Adrenal gland (tissue), 9 donors: ENCODE measurements at regions not wholly inside any gene's neighbourhood (a gene's known extent, or its start where the extent isn't known, plus 50 kb on each side); places are given as distances from the start of the nearest gene placed in this dataset.

ENCODE experiments used
- DNase-seq, 7 donors: peaks; one replicate each; pipeline ENCODE4 v3.0.0-alpha.2; 2019 to 2020
- H3K27ac ChIP-seq, 5 donors: fragments of 200-600 bp; sonication (generic) in 4 of 5; 1 replicate in 3 of 5; 2 replicates in 2 of 5; pipeline versions ENCODE4 v1.5.1 to v1.8.0; 2016 to 2020; ENCODE audit warnings: mild to moderate bottlenecking in 1 of 5
- H3K27me3 ChIP-seq: fragments of 200-600 bp; 2 replicates; pipeline ENCODE4 v1.8.0; 2021
- H3K36me3 ChIP-seq, 2 donors: fragments of 200-600 bp; replicated peaks in 1 of 2; 1 replicate in 1 of 2; 2 replicates in 1 of 2; pipeline versions ENCODE4 v1.5.1 to v1.8.0; 2018 to 2022
- H3K4me1 ChIP-seq, 2 donors: fragments of 200-600 bp; replicated peaks in 1 of 2; 1 replicate in 1 of 2; 2 replicates in 1 of 2; pipeline versions ENCODE4 v1.5.1 to v1.8.0; 2018 to 2021
- H3K4me3 ChIP-seq, 4 donors: fragments of 200-600 bp; sonication (generic) in 3 of 4; one replicate each; pipeline ENCODE4 v1.5.1; 2016 to 2018
- H3K9me3 ChIP-seq, 3 donors: fragments of 200-600 bp; sonication (generic) in 1 of 3; replicated peaks in 1 of 3; 1 replicate in 2 of 3; 2 replicates in 1 of 3; pipeline versions ENCODE4 v1.5.1 to v1.8.0; 2016 to 2021
- POLR2A ChIP-seq, 2 donors: fragments of 450-650 bp; IDR thresholded peaks; one replicate each; pipeline ENCODE4 v1.6.1; 2017; ENCODE audit warnings: antibody characterized with exemption in 2 of 2, mild to moderate bottlenecking in 2 of 2, moderate library complexity in 1 of 2
- WGBS, 4 donors: extraction: QIAGEN DNeasy Blood & Tissue Kit in 2 of 4; methylation state at CpG; one replicate each; pipeline versions ENCODE4 v1.1.5 to v1.1.7; 2013 to 2017; 5-methylcytosine and 5-hydroxymethylcytosine counted together
- intact Hi-C, 2 donors: fragments of 100-400 bp; cut with DNase I; formaldehyde crosslinking; loops; one replicate each; pipeline versions ENCODE4 v1.14.1 to v1.15.0; 2022 to 2023
- TF ChIP-seq, protein P1 (sequence below), 6 experiments: fragments of 450-650 bp in 4 of 6; fragments of 200-600 bp in 2 of 6; sonication (generic) in 1 of 6; IDR thresholded peaks; 1 replicate in 5 of 6; 2 replicates in 1 of 6; pipeline versions ENCODE4 v1.5.1 to v1.8.0; 2016 to 2021; ENCODE audit warnings: antibody characterized with exemption in 6 of 6, mild to moderate bottlenecking in 2 of 6, moderate library complexity in 1 of 6
- donor health status: healthy with polysubstance abuse.
- donor health status: Bipolar disorder and iron deficiency.
- donor health status: DM: yes; HTN: yes; CAD: no.
- donor health status: DM: no; HTN: no; CAD: no.
- donor health status: DM: no; HTN: no; CAD: no.

DNA sequence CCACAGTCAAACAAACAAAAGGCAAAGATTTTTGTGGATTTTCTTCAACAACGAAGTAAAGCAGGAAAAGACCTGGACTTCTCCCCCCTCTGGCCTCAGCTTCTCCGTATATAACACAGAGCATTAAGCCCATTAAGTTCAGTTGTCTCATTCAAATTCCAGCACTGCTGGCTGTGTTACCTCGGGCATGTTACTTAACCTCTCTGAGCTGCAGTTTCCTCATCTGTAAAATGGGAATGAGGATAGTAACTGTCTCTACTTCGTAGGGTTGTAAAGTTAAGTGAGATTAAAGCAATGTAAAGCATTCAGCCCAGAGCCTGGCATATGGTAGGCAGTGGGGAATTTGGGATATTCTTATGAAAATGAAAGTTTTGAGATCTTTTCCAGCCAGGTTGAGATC is 92.7 kb upstream of the SMIM23 start:
- TF ChIP-seq, protein P1, sequence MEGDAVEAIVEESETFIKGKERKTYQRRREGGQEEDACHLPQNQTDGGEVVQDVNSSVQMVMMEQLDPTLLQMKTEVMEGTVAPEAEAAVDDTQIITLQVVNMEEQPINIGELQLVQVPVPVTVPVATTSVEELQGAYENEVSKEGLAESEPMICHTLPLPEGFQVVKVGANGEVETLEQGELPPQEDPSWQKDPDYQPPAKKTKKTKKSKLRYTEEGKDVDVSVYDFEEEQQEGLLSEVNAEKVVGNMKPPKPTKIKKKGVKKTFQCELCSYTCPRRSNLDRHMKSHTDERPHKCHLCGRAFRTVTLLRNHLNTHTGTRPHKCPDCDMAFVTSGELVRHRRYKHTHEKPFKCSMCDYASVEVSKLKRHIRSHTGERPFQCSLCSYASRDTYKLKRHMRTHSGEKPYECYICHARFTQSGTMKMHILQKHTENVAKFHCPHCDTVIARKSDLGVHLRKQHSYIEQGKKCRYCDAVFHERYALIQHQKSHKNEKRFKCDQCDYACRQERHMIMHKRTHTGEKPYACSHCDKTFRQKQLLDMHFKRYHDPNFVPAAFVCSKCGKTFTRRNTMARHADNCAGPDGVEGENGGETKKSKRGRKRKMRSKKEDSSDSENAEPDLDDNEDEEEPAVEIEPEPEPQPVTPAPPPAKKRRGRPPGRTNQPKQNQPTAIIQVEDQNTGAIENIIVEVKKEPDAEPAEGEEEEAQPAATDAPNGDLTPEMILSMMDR (IDR thresholded peaks at IDR 0.05): no peak
- 70 to 84% (median 75%) methylated on average over 4 of the region's 4 CpGs for WGBS, 4 donors
- Histone ChIP-seq H3K4me1 (no peaks in the 10 kb centered on the region), H3K27ac (no peak overlapping the region), H3K36me3 (no peaks in the 10 kb centered on the region), H3K27me3 (no peaks in the 10 kb centered on the region), H3K4me3 (no peak overlapping the region), H3K9me3 (no peaks in the 10 kb centered on the region)
- intact Hi-C loops: no loop called here
- no peak for DNase-seq

DNA sequence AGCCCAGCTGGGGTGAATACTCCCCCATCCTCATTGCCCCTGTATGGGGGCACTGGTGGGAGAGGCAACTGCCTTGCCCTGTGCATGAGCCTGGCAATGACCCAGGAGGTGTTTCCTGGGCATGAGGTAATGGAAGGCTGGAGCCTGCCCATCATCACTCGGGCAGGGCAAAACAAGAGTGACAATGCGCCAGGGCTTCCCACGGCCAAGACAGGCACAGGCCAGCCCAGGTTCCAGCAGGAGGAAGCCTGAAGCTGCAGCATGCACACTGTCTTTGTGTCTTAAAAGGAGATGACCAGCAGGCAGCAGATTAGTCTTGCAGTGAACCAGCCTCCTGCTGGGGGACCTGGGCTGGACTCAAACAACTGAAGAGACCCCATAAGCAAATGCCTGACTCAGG is 92.2 kb upstream of the SMIM23 start:
- H3K36me3 ChIP-seq: no peaks in the 10 kb centered on the region
- no peak overlapping the region for H3K4me3 ChIP-seq
- H3K27ac ChIP-seq: no peak overlapping the region
- no peaks in the 10 kb centered on the region for H3K27me3 ChIP-seq
- TF ChIP-seq, protein P1 (IDR thresholded peaks at IDR 0.05): no peak
- no peak for TF ChIP-seq POLR2A (IDR thresholded peaks at IDR 0.05)
- no peaks in the 10 kb centered on the region for H3K4me1 ChIP-seq
- no peak for DNase-seq
- WGBS, 4 donors: 81 to 83% (median 83%) methylated on average over 1 to 3 of the region's 3 CpGs
- intact Hi-C loops: no loop called here
- no peaks in the 10 kb centered on the region for H3K9me3 ChIP-seq

DNA sequence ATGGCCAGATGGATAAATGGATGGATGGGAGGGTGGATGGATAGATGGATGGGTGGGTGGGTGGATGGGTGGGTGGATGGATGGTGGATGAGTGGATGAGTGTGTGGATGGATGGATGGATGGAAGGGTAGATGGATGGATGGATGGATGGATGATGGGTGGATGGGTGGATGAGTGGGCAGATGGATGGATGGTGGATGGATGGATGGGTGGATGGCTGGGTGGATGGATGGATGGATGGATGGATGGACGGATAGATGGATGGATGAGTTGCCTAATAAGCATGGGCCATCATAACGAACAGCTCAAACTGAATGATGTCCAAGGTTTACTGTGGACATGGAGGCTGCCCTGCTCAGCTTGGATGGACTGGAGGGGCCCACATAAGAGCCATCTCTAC is 89.8 kb upstream of the SMIM23 start:
- H3K36me3 ChIP-seq: no peaks in the 10 kb centered on the region
- WGBS, 4 donors: 80 to 92% (median 85%) methylated on average over 2 of the region's 2 CpGs
- H3K9me3 ChIP-seq: no peaks in the 10 kb centered on the region
- no peak overlapping the region for H3K4me3 ChIP-seq
- no peaks in the 10 kb centered on the region for H3K27me3 ChIP-seq
- no peaks in the 10 kb centered on the region for H3K4me1 ChIP-seq
- intact Hi-C loops: no loop called here
- TF ChIP-seq, protein P1 (IDR thresholded peaks at IDR 0.05): no peak
- no peak for TF ChIP-seq POLR2A (IDR thresholded peaks at IDR 0.05)
- DNase-seq: no peak
- no peak overlapping the region for H3K27ac ChIP-seq

DNA sequence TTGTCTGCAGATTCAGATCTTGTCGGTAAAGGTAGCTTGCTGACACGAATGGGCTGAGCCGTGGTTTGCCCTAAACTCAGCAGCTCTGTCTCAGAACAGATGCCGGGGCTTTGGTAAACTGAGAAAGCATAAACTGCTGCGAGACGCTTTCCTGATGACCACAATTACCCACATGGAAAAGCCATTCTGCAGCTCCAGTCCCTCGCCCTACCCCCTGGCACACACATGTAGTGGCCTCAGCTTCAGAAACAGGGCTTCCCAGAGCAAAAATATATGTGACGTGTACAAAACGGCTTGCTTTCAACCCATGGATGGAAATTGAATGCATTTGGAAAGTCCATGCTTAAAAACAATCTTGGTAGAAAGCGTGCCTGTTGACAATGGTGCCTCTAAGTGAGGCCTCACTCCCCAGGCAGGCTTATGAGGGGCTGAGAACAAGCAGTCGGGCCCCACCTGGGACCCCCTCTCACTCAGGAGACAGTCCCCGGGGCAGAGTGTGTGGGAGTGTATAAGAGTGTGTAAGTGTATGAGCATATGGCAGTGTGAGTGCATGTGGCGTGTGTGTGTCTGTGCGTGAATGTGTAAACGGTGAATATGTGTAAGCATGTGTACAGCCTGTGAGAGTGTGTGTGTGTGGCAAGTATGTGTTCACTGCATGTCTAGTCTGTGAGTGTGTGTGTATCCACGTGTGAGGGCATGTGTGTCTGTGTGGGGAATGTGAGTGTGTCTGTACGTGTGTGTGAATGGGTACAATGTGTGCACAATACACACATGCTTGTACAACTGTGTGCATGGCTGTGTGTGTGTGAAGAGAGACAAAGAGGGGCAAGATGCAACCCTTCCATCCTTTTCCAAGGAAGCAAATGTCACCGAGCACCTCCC is 88.2 kb upstream of the SMIM23 start:
- intact Hi-C loops: no loop called here
- Histone ChIP-seq H3K27ac (no peak overlapping the region), H3K4me3 (no peak overlapping the region), H3K27me3 (no peaks in the 10 kb centered on the region), H3K36me3 (no peaks in the 10 kb centered on the region), H3K9me3 (no peaks in the 10 kb centered on the region), H3K4me1 (no peaks in the 10 kb centered on the region)
- DNase-seq: no peak
- WGBS, 4 donors: 83 to 92% (median 87%) methylated on average over 18 of the region's 18 CpGs
- no peak for TF ChIP-seq POLR2A (IDR thresholded peaks at IDR 0.05)
- TF ChIP-seq, protein P1 (IDR thresholded peaks at IDR 0.05): no peak
